ENCODE measurements at regions not wholly inside any gene's neighbourhood (a gene's known extent, or its start where the extent isn't known, plus 50 kb on each side); places are given as distances from the start of the nearest gene placed in this dataset.
"Not testable (repeated sequence)": the region's sequence is repeated elsewhere in the genome, so short reads cannot be mapped to it uniquely, and the experiment has no call there.

DNA sequence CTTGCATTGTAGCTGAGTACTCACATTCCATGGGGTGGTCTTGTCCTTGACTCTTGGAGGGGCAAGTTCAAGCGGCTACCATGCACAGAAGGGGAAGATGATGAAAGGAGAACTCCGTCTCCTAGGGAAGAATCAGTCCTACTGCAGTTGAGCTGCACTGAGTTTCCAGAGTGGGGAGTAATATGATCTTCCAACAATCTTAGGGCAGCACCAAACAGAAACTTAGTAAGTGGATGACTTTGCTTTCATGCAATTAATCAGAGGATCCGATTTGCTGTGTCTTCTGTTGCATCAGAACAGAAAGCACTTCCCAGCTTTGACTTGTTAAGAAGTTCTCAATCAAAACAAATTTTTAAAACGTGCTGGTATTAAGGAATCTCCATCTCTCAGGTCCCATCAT lies 2727.6 kb upstream of the TPTE start:
- not testable (repeated sequence) for TF ChIP-seq REST (IDR thresholded peaks at IDR 0.05); ELK1 (IDR thresholded peaks at IDR 0.05; ENCODE audit: low read depth, low read length); TP53 (CRISPR knock-in tag; IDR thresholded peaks at IDR 0.05); SMC3 (IDR thresholded peaks at IDR 0.05); MAX (IDR thresholded peaks at IDR 0.05); CEBPB (IDR thresholded peaks at IDR 0.05); EP300 (IDR thresholded peaks at IDR 0.05); POLR2A (IDR thresholded peaks at IDR 0.05; ENCODE audit: low read length); NFE2L2 (conservative IDR thresholded peaks at IDR 0.05; ENCODE audit: low read length); EHMT2 (IDR thresholded peaks at IDR 0.05; ENCODE audit: low read depth); EHF (CRISPR knock-in tag; IDR thresholded peaks at IDR 0.05)
- TF ChIP-seq, protein P1, sequence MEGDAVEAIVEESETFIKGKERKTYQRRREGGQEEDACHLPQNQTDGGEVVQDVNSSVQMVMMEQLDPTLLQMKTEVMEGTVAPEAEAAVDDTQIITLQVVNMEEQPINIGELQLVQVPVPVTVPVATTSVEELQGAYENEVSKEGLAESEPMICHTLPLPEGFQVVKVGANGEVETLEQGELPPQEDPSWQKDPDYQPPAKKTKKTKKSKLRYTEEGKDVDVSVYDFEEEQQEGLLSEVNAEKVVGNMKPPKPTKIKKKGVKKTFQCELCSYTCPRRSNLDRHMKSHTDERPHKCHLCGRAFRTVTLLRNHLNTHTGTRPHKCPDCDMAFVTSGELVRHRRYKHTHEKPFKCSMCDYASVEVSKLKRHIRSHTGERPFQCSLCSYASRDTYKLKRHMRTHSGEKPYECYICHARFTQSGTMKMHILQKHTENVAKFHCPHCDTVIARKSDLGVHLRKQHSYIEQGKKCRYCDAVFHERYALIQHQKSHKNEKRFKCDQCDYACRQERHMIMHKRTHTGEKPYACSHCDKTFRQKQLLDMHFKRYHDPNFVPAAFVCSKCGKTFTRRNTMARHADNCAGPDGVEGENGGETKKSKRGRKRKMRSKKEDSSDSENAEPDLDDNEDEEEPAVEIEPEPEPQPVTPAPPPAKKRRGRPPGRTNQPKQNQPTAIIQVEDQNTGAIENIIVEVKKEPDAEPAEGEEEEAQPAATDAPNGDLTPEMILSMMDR (IDR thresholded peaks at IDR 0.05): not testable (repeated sequence)
